ENCODE measurements at regions not wholly inside any gene's neighbourhood (a gene's known extent, or its start where the extent isn't known, plus 50 kb on each side); places are given as distances from the start of the nearest gene placed in this dataset.

DNA sequence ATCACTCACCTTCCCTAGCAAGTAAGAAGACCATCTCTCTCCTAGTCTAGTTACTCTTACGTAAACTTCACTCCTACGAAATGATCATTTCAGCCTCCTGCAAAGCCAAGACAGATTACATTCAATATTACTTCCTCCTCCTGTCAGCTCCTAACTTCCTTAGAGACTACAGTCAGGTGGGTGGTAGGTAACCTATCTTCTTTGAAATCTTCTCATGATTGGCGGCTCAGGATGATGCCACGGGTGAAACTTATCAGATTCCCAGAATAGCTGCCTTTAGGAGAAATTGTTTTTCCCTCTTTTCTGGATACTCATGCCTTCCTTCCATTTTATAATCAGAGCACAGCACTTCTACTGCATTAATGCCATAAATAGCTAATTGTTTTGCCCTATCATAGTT lies 744.8 kb upstream of the HS3ST1 start:
- TF ChIP-seq, protein P1, sequence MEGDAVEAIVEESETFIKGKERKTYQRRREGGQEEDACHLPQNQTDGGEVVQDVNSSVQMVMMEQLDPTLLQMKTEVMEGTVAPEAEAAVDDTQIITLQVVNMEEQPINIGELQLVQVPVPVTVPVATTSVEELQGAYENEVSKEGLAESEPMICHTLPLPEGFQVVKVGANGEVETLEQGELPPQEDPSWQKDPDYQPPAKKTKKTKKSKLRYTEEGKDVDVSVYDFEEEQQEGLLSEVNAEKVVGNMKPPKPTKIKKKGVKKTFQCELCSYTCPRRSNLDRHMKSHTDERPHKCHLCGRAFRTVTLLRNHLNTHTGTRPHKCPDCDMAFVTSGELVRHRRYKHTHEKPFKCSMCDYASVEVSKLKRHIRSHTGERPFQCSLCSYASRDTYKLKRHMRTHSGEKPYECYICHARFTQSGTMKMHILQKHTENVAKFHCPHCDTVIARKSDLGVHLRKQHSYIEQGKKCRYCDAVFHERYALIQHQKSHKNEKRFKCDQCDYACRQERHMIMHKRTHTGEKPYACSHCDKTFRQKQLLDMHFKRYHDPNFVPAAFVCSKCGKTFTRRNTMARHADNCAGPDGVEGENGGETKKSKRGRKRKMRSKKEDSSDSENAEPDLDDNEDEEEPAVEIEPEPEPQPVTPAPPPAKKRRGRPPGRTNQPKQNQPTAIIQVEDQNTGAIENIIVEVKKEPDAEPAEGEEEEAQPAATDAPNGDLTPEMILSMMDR (IDR thresholded peaks at IDR 0.05; ENCODE audit: low read depth, low read length, missing control alignments) = no peak
- H3K4me3 ChIP-seq (ENCODE audit: low read depth, low read length) = no peak overlapping the region
- in situ Hi-C loops (cut with HindIII; ENCODE audit: low sequenced_read_pairs) = no loop called here
- no peak for DNase-seq (ENCODE audit: low read depth)

- TF ChIP-seq, protein P1 (IDR thresholded peaks at IDR 0.05; ENCODE audit: low read depth, low read length, missing control alignments) = no peak
- DNase-seq (ENCODE audit: low read depth) = no peak
- in situ Hi-C loops (cut with HindIII; ENCODE audit: low sequenced_read_pairs) = no loop called here
- no peak overlapping the region for H3K4me3 ChIP-seq (ENCODE audit: low read depth, low read length)
Measured at GRCh38 chr4:12172198-12172973, 743.7 kb upstream of the HS3ST1 start.

- TF ChIP-seq, protein P1 (IDR thresholded peaks at IDR 0.05; ENCODE audit: low read depth, low read length, missing control alignments) = no peak
- DNase-seq (ENCODE audit: low read depth) = no peak
- in situ Hi-C loops (cut with HindIII; ENCODE audit: low sequenced_read_pairs) = no loop called here
- no peak overlapping the region for H3K4me3 ChIP-seq (ENCODE audit: low read depth, low read length)
Measured at GRCh38 chr4:12170308-12170707, 741.6 kb upstream of the HS3ST1 start.

DNA sequence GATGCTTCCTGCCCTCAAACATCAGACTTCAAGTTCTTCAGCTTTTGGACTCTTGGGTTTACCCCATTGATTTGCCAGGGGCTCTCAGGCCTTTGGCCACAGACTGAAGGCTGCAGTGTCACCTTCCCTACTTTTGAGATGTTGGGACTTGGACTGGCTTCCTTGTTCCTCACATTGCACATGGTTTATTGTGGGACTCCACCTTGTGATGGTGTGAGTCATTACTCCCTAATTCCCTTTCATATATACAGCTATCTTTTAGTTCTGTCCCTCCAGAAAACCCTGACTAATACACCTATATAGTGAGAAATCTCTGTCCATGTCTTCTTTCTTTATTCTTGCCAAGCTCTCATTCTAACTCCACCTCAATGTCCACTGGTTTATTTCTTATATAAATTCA lies 736.9 kb upstream of the HS3ST1 start:
- TF ChIP-seq, protein P1 (IDR thresholded peaks at IDR 0.05; ENCODE audit: low read depth, low read length, missing control alignments) = no peak
- in situ Hi-C loops (cut with HindIII; ENCODE audit: low sequenced_read_pairs) = no loop called here
- no peak overlapping the region for H3K4me3 ChIP-seq (ENCODE audit: low read depth, low read length)
- DNase-seq (ENCODE audit: low read depth) = no peak

DNA sequence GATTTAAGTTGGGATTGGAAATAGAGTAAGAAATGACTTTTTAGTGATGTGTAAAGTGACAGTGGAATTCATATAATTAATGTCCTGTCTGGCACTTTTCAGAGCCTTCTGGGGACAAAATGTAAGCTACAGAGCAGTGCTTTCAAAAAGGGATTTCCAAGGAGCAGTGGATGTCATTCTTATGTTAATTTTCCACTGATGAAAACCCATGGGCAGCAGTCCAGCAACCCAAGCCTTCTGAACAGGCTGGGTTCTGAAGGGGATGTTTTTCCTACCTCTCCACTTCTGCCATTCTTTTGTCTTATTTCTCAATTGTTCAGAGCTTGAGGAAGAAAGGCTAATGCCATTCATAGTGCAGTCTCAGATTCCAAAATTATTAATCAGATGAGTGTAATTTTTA lies 717.6 kb upstream of the HS3ST1 start:
- DNase-seq (ENCODE audit: low read depth) = no peak
- in situ Hi-C loops (cut with HindIII; ENCODE audit: low sequenced_read_pairs) = no loop called here
- H3K4me3 ChIP-seq (ENCODE audit: low read depth, low read length) = no peak overlapping the region
- TF ChIP-seq, protein P1 (IDR thresholded peaks at IDR 0.05; ENCODE audit: low read depth, low read length, missing control alignments) = no peak

DNA sequence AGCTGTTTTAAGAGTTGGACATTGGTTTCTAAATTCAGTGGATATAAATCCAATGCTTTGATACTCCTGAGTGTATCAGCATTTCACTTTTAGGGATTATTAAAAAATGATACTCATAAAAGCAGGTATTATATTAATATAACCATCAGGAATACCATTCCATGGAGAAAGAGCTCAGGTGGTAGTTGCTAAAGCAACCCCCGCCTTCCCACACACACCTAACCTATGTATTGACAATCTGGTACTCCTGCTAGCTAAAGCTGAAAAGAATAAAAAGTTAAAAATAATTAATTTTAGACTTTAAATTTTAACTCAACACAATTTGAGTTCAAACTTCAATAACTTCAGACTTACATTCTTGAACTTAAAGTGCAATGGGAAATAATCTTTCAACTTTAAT lies 717.1 kb upstream of the HS3ST1 start:
- in situ Hi-C loops (cut with HindIII; ENCODE audit: low sequenced_read_pairs) = no loop called here
- TF ChIP-seq, protein P1 (IDR thresholded peaks at IDR 0.05; ENCODE audit: low read depth, low read length, missing control alignments) = no peak
- H3K4me3 ChIP-seq (ENCODE audit: low read depth, low read length) = no peak overlapping the region
- DNase-seq (ENCODE audit: low read depth) = no peak
